ENCODE measurements at regions not wholly inside any gene's neighbourhood (a gene's known extent, or its start where the extent isn't known, plus 50 kb on each side); places are given as distances from the start of the nearest gene placed in this dataset.

DNA sequence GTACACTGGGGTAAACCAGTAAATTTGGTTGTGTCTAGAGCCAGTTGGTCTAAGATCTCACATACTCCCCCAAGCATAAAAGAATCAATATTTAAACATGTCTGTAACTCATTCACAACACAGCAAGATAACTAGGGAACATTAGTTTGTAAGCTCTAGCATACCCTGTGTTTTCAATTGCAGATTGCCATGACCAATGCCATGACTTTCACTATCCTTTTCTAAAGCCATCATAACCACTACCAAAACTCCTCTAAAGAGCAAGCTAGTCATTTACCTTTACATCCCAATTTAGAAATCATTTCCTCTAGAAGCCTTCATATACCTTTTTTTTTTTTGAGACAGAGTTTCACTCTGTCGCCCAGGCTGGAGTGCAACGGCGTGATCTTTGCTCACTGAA, 56.5 kb upstream of the PLA2G4A start:
- Histone ChIP-seq H3K4me1 (ENCODE audit: control insufficient read depth, insufficient read depth, low read length) (no peaks in the 10 kb centered on the region), H3K23ac (ENCODE audit: low read depth, low read length) (no peak overlapping the region), H3K14ac (replicated peaks; ENCODE audit: low read depth, low read length) (no peak overlapping the region), H3K9me1 (ENCODE audit: insufficient read depth, low read length) (no peaks in the 10 kb centered on the region), H3K27ac (ENCODE audit: insufficient read depth, low read length) (no peak overlapping the region), H4K8ac (ENCODE audit: low read depth in 2 of 2, low read length in 2 of 2) (no peak overlapping the region), H3K9ac (ENCODE audit: low read depth, low read length) (no peak overlapping the region), H3K18ac (ENCODE audit: low read depth, low read length) (no peak overlapping the region), H3K79me1 (ENCODE audit: low read depth in 1 of 2, low read length in 2 of 2) (no peaks in the 10 kb centered on the region), H2BK5ac (ENCODE audit: low read depth, low read length, poor library complexity, severe bottlenecking) (no peak overlapping the region), H2AK9ac (replicated peaks; ENCODE audit: low read depth, low read length, poor library complexity) (no peak overlapping the region), H3K56ac (ENCODE audit: extremely low read depth, insufficient read depth, low read length) (no peak overlapping the region), H4K20me1 (ENCODE audit: insufficient read depth, low read length) (no peaks in the 10 kb centered on the region), H3K4me2 (ENCODE audit: low read depth, low read length) (no peak overlapping the region), H3K9me3 (ENCODE audit: control insufficient read depth, insufficient read depth, low read length) (no peaks in the 10 kb centered on the region), H3K27me3 (ENCODE audit: control insufficient read depth, insufficient read depth, low read length) (no peaks in the 10 kb centered on the region; the same call in 1 of the 2 replicates), H2AFZ (replicated peaks; ENCODE audit: low read length, poor library complexity) (no peak overlapping the region), H2BK15ac (ENCODE audit: low read depth, low read length) (no peak overlapping the region), H4K91ac (ENCODE audit: insufficient read depth, low read depth, low read length) (no peak overlapping the region), H3K36me3 (ENCODE audit: control insufficient read depth, insufficient read depth, low read length) (no peaks in the 10 kb centered on the region), H3K4ac (ENCODE audit: low read depth, low read length) (no peak overlapping the region), H4K5ac (ENCODE audit: low read depth, low read length) (no peak overlapping the region), H3K4me3 (ENCODE audit: insufficient read depth, low read depth, low read length) (no peak overlapping the region), H2BK20ac (ENCODE audit: low read depth, low read length) (no peak overlapping the region), H2AK5ac (ENCODE audit: low read depth, low read length) (no peak overlapping the region), H2BK120ac (ENCODE audit: low read depth, low read length) (no peak overlapping the region)
- intact Hi-C loops (cut with micrococcal nuclease), result no loop called here
- WGBS, 2 experiments (ENCODE audit: extremely low coverage in 2 of 2, insufficient read length in 1 of 2), result no CpG with 5 or more reads among the region's 3 CpGs
- no TSS peak for BruUV-seq (replicated peaks)
- no peak for TF ChIP-seq ELK1 (IDR thresholded peaks at IDR 0.05; ENCODE audit: borderline replicate concordance, low read depth, low read length)
- no peak for TF ChIP-seq MXI1 (IDR thresholded peaks at IDR 0.05; ENCODE audit: borderline replicate concordance, low read depth, low read length)
- no peak for TF ChIP-seq FOS (IDR thresholded peaks at IDR 0.05; ENCODE audit: low read depth, low read length)
- TF ChIP-seq RAD21 (IDR thresholded peaks at IDR 0.05; ENCODE audit: low read length), result no peak
- TF ChIP-seq POLR2A (IDR thresholded peaks at IDR 0.05; ENCODE audit: low read depth, low read length), result no peak
- TF ChIP-seq MAFK (IDR thresholded peaks at IDR 0.05; ENCODE audit: low read depth, low read length), result no peak
- no peak for TF ChIP-seq CHD1 (IDR thresholded peaks at IDR 0.05; ENCODE audit: low read depth, low read length)
- ChIA-PET CTCF (no interaction called here), POLR2A (ENCODE audit: unreplicated experiment) (no interaction called here)
- in situ Hi-C loops (cut with MboI; ENCODE audit: low sequenced_read_pairs), result no loop called here
- ATAC-seq (ENCODE audit: low read depth) (no peak), DNase-seq (no peak)
- dilution Hi-C loops (cut with HindIII; ENCODE audit: low sequenced_read_pairs, unreplicated experiment), result no loop called here
